Testis (tissue), 2 donors: ENCODE measurements at regions not wholly inside any gene's neighbourhood (a gene's known extent, or its start where the extent isn't known, plus 50 kb on each side); places are given as distances from the start of the nearest gene placed in this dataset.
"Not testable (repeated sequence)": the region's sequence is repeated elsewhere in the genome, so short reads cannot be mapped to it uniquely, and the experiment has no call there.

ENCODE experiments used
- POLR2A ChIP-seq: fragments of 450-650 bp; IDR thresholded peaks from one replicate; pipeline ENCODE4 v1.6.1; 2017; ENCODE audit warnings: antibody characterized with exemption, mild to moderate bottlenecking, moderate library complexity
- TF ChIP-seq, protein P1 (sequence below), 3 experiments: fragments of 450-650 bp in 2 of 3; fragments of 200-600 bp in 1 of 3; sonication (generic) in 1 of 3; IDR thresholded peaks; one replicate each; pipeline ENCODE4 v1.5.1; 2016 to 2019; ENCODE audit warnings: antibody characterized with exemption in 3 of 3, mild to moderate bottlenecking in 2 of 3, moderate library complexity in 1 of 3

DNA sequence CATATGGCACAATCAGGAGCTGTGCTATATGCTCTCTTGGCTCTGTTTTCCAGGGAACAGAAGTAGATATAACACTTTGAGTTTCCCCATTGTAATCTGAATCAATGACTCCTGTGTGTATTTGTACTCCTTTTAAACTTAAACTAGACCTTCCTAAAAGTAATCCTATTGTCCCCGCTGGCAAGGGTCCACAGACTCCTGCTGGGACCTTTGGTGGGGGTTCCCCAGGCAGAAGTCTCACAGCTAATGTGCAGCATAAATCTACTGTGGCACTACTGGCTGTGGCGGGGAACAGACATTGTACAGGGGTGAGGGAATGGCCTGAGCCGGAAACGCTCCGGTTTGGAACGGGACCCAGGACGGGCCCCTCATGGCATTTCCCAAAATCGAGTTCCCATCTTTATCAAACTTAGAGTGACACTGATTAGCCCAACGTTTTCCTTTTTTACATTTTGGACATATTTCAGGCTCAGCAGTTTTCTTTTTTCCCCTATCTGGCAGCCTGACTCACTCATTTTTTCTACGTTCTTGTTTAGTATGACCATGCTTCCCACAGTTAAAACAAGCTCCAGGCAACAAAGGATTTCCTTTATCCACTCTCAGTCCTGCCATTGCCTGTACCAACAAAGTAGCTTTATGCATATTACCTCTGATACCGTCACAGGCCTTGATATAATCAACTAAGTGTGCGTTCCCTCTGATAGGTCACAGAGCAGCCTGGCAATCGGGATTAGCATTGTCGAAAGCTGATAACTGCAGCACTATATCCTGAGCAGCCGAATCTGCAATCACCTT is 59.5 kb upstream of the LPCAT1 start:
- TF ChIP-seq, protein P1, sequence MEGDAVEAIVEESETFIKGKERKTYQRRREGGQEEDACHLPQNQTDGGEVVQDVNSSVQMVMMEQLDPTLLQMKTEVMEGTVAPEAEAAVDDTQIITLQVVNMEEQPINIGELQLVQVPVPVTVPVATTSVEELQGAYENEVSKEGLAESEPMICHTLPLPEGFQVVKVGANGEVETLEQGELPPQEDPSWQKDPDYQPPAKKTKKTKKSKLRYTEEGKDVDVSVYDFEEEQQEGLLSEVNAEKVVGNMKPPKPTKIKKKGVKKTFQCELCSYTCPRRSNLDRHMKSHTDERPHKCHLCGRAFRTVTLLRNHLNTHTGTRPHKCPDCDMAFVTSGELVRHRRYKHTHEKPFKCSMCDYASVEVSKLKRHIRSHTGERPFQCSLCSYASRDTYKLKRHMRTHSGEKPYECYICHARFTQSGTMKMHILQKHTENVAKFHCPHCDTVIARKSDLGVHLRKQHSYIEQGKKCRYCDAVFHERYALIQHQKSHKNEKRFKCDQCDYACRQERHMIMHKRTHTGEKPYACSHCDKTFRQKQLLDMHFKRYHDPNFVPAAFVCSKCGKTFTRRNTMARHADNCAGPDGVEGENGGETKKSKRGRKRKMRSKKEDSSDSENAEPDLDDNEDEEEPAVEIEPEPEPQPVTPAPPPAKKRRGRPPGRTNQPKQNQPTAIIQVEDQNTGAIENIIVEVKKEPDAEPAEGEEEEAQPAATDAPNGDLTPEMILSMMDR (IDR thresholded peaks at IDR 0.05), result not testable (repeated sequence)
- not testable (repeated sequence) for TF ChIP-seq POLR2A
